ENCODE measurements at regions not wholly inside any gene's neighbourhood (a gene's known extent, or its start where the extent isn't known, plus 50 kb on each side); places are given as distances from the start of the nearest gene placed in this dataset.

GRCh38 chr6:56345376-56345995 is 98.1 kb upstream of the COL21A1 start:
- no peak for DNase-seq

DNA sequence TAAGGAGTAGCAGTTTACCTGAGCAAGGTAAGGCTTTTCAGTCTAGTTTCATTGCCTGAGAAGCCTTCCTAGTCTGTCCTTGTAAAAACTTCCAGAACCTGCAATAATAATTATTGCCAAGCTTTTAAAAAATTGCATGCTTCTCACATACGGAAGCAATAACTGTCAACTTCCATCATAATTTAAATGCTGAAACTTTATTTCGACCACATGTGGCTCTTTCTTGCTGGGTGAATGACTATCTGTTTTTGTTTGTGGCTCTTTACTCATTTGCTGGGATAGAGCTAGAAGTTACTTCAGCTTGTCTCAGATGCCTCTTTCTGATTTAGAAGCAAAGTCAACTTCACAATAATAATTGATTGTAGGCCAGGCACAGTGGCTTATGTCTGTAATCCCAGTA is 95.9 kb upstream of the COL21A1 start:
- DNase-seq, result no peak

GRCh38 chr6:56339524-56339923 is 92.1 kb upstream of the COL21A1 start:
- no peak for DNase-seq

DNA sequence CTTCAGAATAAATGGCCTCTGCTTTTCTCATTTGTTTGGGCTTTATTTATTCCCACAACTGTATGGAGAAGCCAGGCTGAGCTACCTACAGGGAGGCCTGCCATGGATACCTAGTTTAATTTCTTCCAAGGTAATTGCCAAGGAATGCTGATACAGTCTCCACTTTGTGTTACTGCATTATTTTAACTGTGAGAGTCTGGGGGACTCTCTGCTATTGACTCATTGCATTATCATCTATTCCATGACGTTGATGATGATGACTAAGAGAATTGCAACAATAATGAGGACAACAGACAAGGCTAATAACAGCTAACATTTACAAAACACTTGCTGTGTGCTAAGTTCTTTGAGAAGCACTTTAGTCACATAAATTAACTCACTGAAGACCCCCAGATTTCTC is 88.3 kb upstream of the COL21A1 start:
- no peak for DNase-seq

DNA sequence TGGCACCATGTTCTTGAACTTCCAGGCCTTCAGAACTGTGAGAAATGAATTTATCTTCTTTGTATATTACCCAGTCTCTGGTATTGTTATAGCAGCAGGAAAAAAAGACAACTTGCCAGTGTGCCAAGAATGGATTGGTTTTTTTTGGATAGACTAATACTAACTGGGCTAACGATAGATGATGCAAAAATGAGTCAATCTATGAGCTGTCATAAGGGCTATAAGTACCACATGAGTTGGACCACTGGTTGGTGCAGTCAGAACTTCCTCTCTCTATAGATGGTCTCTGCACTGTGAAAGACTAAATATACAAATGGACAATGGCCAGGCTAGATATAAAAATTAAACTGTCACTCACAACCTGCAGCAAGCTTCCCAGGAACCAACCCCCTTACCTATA is 87.6 kb upstream of the COL21A1 start:
- no peak for DNase-seq

DNA sequence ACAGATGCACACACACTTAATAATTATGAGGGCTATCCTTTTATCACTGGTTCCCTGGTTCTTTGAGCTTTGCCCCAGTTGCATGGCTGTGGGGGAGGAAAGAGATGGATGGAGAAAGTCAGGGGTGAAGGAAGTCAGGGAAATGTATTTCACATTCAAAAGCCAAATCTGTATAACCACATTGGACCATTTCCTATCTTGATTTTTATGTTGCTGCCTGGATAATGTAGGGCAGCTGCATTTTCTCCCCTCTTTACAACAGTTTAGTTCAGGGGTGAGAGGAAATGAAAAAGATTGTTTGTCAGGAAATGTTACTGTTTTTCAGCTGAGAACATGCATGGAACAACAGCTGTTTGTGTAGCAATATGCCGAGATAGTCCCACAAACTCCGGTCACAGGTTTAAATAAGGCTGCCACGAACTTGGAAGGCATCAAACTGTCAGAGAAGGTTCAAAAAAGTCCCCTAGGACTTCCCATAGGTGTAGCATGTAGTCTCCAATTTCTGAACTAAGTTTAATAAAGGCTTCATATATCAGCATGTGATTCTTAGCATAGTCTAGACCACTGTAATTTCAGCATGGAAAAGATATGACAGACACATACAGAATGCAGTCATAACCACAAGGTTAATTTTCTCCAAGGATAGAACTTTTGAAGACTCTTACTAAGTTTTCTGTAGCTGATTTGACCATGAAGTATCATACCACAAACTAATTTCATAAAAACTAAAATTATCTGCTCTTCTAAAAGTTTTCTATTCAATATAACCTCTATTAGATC is 82.1 kb upstream of the COL21A1 start:
- no peak for DNase-seq

DNA sequence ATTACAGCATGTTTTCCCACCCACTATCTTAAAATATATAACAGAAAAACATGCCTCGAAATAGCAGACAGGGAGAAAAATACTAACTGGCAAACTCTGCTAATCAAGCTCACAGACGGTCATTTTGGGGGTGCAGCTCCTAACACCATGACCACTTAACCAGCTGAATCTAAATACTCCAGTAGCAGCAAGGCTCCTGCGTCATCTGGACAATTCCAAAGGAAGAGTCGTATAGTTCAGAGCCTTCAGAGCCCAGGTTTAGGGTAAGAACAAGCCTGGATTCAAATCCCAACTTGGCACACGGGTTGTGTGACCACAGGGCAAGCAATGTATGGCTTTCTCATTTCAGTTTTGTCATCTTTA is 81.3 kb upstream of the COL21A1 start:
- no peak for DNase-seq

- DNase-seq, result no peak
Measured at GRCh38 chr6:56327946-56328727, 80.8 kb upstream of the COL21A1 start.

DNA sequence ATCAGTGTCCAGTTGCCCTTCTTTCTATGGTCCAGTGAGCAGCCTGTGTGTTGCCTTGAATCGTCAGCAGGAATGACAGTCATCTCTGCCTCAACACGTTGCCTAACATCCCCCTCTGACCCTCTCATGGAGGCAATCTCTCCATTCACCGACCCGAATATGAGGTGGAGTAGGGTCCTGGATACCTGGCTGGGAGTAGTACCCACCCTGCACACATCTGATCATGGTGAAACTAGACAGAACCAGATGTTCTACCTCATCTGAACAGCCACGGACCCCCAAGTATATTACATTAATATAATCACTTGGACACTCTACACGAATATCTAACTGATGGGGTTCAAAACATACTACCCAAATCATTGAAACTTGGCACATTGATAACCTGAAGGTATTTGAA is 77.0 kb upstream of the COL21A1 start:
- no peak for DNase-seq

DNA sequence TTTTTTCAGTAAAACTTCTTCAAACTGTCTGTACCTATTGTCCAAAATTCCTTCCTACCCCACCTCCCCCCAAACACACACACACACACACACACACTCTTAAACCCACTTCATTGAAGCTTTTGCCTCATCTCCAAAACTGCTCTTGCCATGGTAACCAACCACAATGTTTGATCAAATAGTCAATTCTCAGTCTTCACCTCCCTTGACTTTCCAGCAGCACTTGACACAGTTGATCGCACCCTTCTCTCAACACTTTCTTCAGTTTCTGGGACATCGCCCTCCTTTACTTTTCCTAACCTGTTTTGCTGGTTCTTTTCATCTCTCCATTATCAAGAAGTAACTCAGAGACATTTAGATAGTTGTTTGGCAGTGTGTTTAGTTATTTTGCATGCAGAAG is 71.5 kb upstream of the COL21A1 start:
- no peak for DNase-seq

DNA sequence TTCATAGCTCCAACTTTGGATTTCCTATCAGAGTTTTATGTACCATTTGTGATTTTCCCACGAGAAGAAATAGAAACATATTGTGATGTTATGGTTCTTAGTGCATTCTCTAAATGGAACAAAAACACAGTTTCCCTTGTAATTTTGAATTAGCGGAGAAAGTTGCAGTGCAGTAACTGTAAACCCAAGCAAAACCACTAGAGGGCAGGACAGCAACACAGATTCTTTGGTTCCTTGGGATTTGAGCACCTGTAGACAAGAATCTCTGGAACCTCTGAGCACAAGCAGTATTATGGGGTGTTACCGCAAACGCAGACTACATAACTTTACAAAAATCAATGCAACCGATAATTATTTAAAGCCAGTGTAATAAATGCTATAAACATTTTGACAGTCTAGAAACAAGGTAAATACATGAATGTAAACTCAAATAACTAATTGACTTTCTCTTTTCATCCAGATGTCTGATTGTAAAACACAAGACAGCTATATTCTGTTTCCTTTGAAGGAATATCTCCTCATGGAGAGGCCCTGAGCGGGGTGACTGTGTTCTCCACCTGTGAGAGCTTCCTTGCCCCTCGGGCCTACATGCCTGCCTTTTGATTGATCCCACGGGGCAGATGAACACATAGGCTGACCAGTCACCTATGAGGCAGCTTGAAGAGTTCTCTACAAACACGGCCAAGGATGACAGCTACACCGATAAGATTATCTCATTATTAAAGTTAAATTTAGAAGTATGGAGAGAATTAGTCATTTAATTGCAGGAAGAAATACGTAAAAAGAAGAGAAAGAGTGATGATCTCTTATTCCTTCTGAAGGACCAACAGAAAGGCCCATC is 67.5 kb upstream of the COL21A1 start:
- no peak for DNase-seq

DNA sequence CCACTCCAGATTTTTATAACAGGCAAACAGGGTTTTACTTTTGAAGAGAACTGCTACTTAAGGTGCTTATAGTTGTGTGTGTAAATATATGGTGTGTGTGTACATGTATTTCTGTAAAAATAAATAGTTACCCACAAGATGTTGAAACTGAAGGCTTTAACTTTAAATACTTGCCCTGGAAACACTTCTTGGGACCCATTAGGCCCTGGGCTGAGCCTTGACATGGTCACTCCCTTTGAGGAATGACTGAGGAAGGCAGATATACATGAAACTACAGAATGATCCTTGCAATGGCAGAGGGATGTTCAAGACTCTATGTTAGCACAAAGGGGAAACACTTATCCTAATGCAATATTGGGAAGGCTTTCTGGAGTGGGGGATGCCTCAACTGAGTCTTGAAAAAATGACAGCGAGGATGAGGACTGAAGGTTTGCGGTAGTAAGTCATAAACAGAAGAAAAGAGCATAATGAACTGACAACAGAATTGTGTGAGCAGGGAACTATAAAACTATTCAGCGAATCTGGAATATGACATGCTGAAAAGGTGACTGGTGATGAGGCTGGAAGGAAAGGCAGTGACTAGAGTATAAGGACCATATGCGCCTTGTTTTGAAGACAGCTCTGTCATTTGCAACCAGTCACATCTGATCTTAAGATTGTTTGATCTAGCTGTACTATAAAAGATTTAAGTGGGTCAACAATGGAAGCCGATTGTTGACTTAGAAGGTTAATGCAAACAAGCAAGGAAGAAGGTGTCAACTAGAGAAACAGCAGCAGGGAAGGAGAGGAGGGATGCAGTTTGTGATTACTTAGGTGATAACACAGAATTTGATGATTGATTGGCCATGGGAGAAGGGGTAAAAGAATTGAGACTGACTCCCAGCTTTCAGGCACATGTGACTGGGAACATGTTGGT is 64.4 kb upstream of the COL21A1 start:
- no peak for DNase-seq

GRCh38 chr6:56311061-56311460 is 63.7 kb upstream of the COL21A1 start:
- DNase-seq, result no peak

DNA sequence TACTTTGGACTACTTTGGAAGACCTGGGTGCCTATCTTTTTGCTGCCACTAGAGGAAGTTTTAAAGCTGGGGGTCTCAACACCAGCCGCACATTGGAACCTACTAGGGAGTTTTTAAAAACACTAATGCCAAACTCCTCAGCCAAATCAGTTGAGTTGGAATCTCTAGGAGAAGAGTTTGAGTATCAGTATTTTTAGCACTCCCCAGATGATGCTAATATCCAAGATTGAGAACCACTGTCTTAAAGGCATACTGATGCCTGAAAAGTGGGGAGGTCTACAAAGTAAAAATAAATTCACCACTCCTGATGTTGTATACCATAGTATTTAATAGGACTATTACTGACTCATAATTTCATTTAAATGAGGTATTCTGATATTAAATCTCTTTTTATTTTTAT is 62.9 kb upstream of the COL21A1 start:
- no peak for DNase-seq

DNA sequence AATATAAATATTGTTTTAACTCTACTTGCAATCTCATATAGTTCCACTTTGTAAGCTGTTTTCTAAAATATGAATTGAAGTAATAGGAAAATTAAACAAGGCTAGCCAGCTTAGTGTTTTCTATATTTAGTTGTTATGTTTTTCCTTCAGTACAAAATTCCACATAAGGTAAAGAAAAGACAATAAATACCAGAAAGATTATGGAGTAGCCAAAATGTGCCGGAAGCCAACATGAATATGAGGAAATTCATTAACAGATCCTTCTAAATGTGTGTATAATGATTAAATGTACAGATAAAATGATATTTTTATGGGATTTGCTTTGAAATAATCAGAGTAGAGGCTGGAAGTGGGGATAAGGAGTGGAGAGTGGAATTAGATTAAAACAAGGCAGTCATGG is 52.5 kb upstream of the COL21A1 start:
- DNase-seq, result no peak

- DNase-seq, result no peak
Measured at GRCh38 chr6:56297022-56297989, 49.9 kb upstream of the COL21A1 start.
